ENCODE measurements at regions not wholly inside any gene's neighbourhood (a gene's known extent, or its start where the extent isn't known, plus 50 kb on each side); places are given as distances from the start of the nearest gene placed in this dataset.

- ChIA-PET POLR2A (no interaction called here), CTCF (no interaction called here)
- no peak for DNase-seq (ENCODE audit: extremely low spot score)
- no peak for TF ChIP-seq CTCF (IDR thresholded peaks at IDR 0.05; ENCODE audit: control extremely low read depth, extremely low read depth, low read depth, missing control alignments)
Observed at GRCh38 chrX:23114241-23114640, 114.5 kb downstream of the DDX53 start.

GRCh38 chrX:23115651-23116050, 115.9 kb downstream of the DDX53 start:
- ChIA-PET POLR2A (no interaction called here), CTCF (no interaction called here)
- TF ChIP-seq CTCF (IDR thresholded peaks at IDR 0.05; ENCODE audit: control extremely low read depth, extremely low read depth, low read depth, missing control alignments), result no peak
- DNase-seq (ENCODE audit: extremely low spot score), result no peak

GRCh38 chrX:23118163-23118562, 118.4 kb downstream of the DDX53 start:
- no peak for TF ChIP-seq CTCF (IDR thresholded peaks at IDR 0.05; ENCODE audit: control extremely low read depth, extremely low read depth, low read depth, missing control alignments)
- no peak for DNase-seq (ENCODE audit: extremely low spot score)
- ChIA-PET POLR2A (no interaction called here), CTCF (no interaction called here)

- TF ChIP-seq CTCF (IDR thresholded peaks at IDR 0.05; ENCODE audit: control extremely low read depth, extremely low read depth, low read depth, missing control alignments), result no peak
- ChIA-PET CTCF (no interaction called here), POLR2A (no interaction called here)
- no peak for DNase-seq (ENCODE audit: extremely low spot score)
Observed at GRCh38 chrX:23118890-23119527, 119.2 kb downstream of the DDX53 start.

GRCh38 chrX:23127586-23127985, 127.8 kb downstream of the DDX53 start:
- DNase-seq (ENCODE audit: extremely low spot score), result no peak
- TF ChIP-seq CTCF (IDR thresholded peaks at IDR 0.05; ENCODE audit: control extremely low read depth, extremely low read depth, low read depth, missing control alignments), result no peak
- POLR2A ChIA-PET, result no interaction called here
- CTCF ChIA-PET, result no interaction called here

- no peak for TF ChIP-seq CTCF (IDR thresholded peaks at IDR 0.05; ENCODE audit: control extremely low read depth, extremely low read depth, low read depth, missing control alignments)
- no peak for DNase-seq (ENCODE audit: extremely low spot score)
- ChIA-PET CTCF (no interaction called here), POLR2A (no interaction called here)
Observed at GRCh38 chrX:23133551-23133950, 133.8 kb downstream of the DDX53 start.

GRCh38 chrX:23134136-23134535, 134.4 kb downstream of the DDX53 start:
- CTCF ChIA-PET, result no interaction called here
- TF ChIP-seq CTCF (IDR thresholded peaks at IDR 0.05; ENCODE audit: control extremely low read depth, extremely low read depth, low read depth, missing control alignments), result no peak
- POLR2A ChIA-PET, result no interaction called here
- DNase-seq (ENCODE audit: extremely low spot score), result no peak
